ENCODE measurements at regions not wholly inside any gene's neighbourhood (a gene's known extent, or its start where the extent isn't known, plus 50 kb on each side); places are given as distances from the start of the nearest gene placed in this dataset.

- TF ChIP-seq, protein P1, sequence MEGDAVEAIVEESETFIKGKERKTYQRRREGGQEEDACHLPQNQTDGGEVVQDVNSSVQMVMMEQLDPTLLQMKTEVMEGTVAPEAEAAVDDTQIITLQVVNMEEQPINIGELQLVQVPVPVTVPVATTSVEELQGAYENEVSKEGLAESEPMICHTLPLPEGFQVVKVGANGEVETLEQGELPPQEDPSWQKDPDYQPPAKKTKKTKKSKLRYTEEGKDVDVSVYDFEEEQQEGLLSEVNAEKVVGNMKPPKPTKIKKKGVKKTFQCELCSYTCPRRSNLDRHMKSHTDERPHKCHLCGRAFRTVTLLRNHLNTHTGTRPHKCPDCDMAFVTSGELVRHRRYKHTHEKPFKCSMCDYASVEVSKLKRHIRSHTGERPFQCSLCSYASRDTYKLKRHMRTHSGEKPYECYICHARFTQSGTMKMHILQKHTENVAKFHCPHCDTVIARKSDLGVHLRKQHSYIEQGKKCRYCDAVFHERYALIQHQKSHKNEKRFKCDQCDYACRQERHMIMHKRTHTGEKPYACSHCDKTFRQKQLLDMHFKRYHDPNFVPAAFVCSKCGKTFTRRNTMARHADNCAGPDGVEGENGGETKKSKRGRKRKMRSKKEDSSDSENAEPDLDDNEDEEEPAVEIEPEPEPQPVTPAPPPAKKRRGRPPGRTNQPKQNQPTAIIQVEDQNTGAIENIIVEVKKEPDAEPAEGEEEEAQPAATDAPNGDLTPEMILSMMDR (IDR thresholded peaks at IDR 0.05; ENCODE audit: low read depth, low read length): no peak
- TF ChIP-seq MAX (IDR thresholded peaks at IDR 0.05; ENCODE audit: low read depth, low read length) (no peak), POLR2A (IDR thresholded peaks at IDR 0.05; ENCODE audit: extremely low read depth, insufficient read length) (no peak)
Observed at GRCh38 chr14:48111151-48111550, 435.7 kb upstream of the MDGA2 start.
